Loucy (cell line): ENCODE measurements at regions not wholly inside any gene's neighbourhood (a gene's known extent, or its start where the extent isn't known, plus 50 kb on each side); places are given as distances from the start of the nearest gene placed in this dataset.

Source experiments
- H2AFZ ChIP-seq: fragments of 200-600 bp; sonication (generic); 2 replicates; pipeline ENCODE4 v1.6.0; 2016; ENCODE audit warnings: antibody characterized with exemption, mild to moderate bottlenecking, low read length, moderate library complexity
- H3F3A ChIP-seq: fragments of 200-600 bp; 2 replicates; pipeline ENCODE4 v1.6.0; 2016; ENCODE audit warnings: antibody characterized with exemption, low read depth, mild to moderate bottlenecking
- H3K27me3 ChIP-seq: fragments of 200-600 bp; sonication (generic); 2 replicates; pipeline ENCODE4 v1.6.1; 2014; ENCODE audit warnings: low read length, mild to moderate bottlenecking; ENCODE audit not compliant: insufficient read depth, poor library complexity, severe bottlenecking
- H3K36me3 ChIP-seq: fragments of 200-600 bp; sonication (generic); 2 replicates; pipeline ENCODE4 v1.6.1; 2016; ENCODE audit warnings: low read length; ENCODE audit not compliant: insufficient read depth
- H3K4me1 ChIP-seq: fragments of 200-600 bp; sonication (generic); 2 replicates; pipeline ENCODE4 v1.5.1; 2014; ENCODE audit warnings: low read length, mild to moderate bottlenecking; ENCODE audit not compliant: insufficient read depth, poor library complexity, severe bottlenecking
- H3K4me2 ChIP-seq: fragments of 200-600 bp; sonication (generic); 2 replicates; pipeline ENCODE4 v1.6.0; 2014; ENCODE audit warnings: antibody characterized with exemption, low read length, low read depth, mild to moderate bottlenecking; ENCODE audit not compliant: poor library complexity, severe bottlenecking
- H3K4me3 ChIP-seq: fragments of 200-600 bp; sonication (generic); 2 replicates; pipeline ENCODE4 v1.5.1; 2014; ENCODE audit warnings: low read length, mild to moderate bottlenecking, mixed read lengths; ENCODE audit not compliant: poor library complexity, severe bottlenecking
- H3K79me2 ChIP-seq: fragments of 200-600 bp; sonication (generic); 2 replicates; pipeline ENCODE4 v1.6.1; 2014; ENCODE audit warnings: low read length; ENCODE audit not compliant: insufficient read depth
- H3K9ac ChIP-seq: fragments of 200-600 bp; sonication (generic); 2 replicates; pipeline ENCODE4 v1.6.0; 2014; ENCODE audit warnings: mild to moderate bottlenecking, low read depth, low read length, moderate library complexity; ENCODE audit not compliant: poor library complexity, severe bottlenecking
- H3K9me2 ChIP-seq: fragments of 200-600 bp; sonication (generic); replicated peaks from 2 replicates; pipeline ENCODE4 v1.6.1; 2016; ENCODE audit warnings: low read depth, low read length, mixed read lengths
- H3K9me3 ChIP-seq: fragments of 200-600 bp; sonication (generic); 2 replicates; pipeline ENCODE4 v1.6.1; 2014; ENCODE audit warnings: mild to moderate bottlenecking, antibody characterized with exemption, low read length, low read depth; ENCODE audit not compliant: insufficient read depth
- H4K20me1 ChIP-seq: fragments of 200-600 bp; sonication (generic); 2 replicates; pipeline ENCODE4 v1.6.0; 2014; ENCODE audit warnings: antibody characterized with exemption, low read length, mild to moderate bottlenecking; ENCODE audit not compliant: insufficient read depth, poor library complexity, severe bottlenecking
- CTCF ChIP-seq: fragments of 200-600 bp; sonication (generic); conservative IDR thresholded peaks from 2 replicates; pipeline ENCODE4 v1.5.1; 2014; ENCODE audit warnings: mild to moderate bottlenecking, antibody characterized with exemption, low read length
- EZH2phosphoT487 ChIP-seq: fragments of 200-600 bp; IDR thresholded peaks from 2 replicates; pipeline ENCODE4 v1.6.1; 2018; ENCODE audit warnings: antibody characterized with exemption, mild to moderate bottlenecking, moderate library complexity, borderline replicate concordance

GRCh38 chr9:8262625-8263622, 463.3 kb upstream of the DMAC1 start:
- Histone ChIP-seq H3K9me3 (no peaks in the 10 kb centered on the region), H3K4me1 (no peaks in the 10 kb centered on the region), H3K9me2 (no peaks in the 10 kb centered on the region), H3K9ac (no peak overlapping the region), H4K20me1 (no peaks in the 10 kb centered on the region), H3F3A (no peaks in the 10 kb centered on the region), H3K27me3 (no peaks in the 10 kb centered on the region), H3K4me2 (no peak overlapping the region), H2AFZ (peak overlapping the region; percentile 65), H3K36me3 (no peaks in the 10 kb centered on the region), H3K79me2 (no peaks in the 10 kb centered on the region), H3K4me3 (no peak overlapping the region)
- no peak for TF ChIP-seq EZH2phosphoT487
- TF ChIP-seq CTCF: peak; percentile 19; the same call in 1 of the 2 replicates

- no peaks in the 10 kb centered on the region for H3K36me3 ChIP-seq
Measured at GRCh38 chr9:8261737-8262136, 462.2 kb upstream of the DMAC1 start.

GRCh38 chr9:8259028-8259427, 459.4 kb upstream of the DMAC1 start:
- Histone ChIP-seq H3K4me3 (no peak overlapping the region), H3K36me3 (no peaks in the 10 kb centered on the region), H3K9ac (no peak overlapping the region), H3F3A (no peaks in the 10 kb centered on the region), H3K9me3 (no peaks in the 10 kb centered on the region), H3K9me2 (no peaks in the 10 kb centered on the region), H2AFZ (no peak overlapping the region), H3K4me1 (no peaks in the 10 kb centered on the region), H3K79me2 (no peaks in the 10 kb centered on the region), H3K4me2 (no peak overlapping the region), H3K27me3 (no peaks in the 10 kb centered on the region), H4K20me1 (no peaks in the 10 kb centered on the region)
- TF ChIP-seq EZH2phosphoT487 (no peak), CTCF (no peak)

More at GRCh38 chr9:8261737-8262136, 462.2 kb upstream of the DMAC1 start:
- H3K9me3 ChIP-seq: no peaks in the 10 kb centered on the region
- H2AFZ ChIP-seq: peak overlapping the region; percentile 57
- H3K9ac ChIP-seq: no peak overlapping the region
- H3K27me3 ChIP-seq: no peaks in the 10 kb centered on the region
- no peaks in the 10 kb centered on the region for H3K79me2 ChIP-seq
- H3K4me1 ChIP-seq: no peaks in the 10 kb centered on the region
- TF ChIP-seq CTCF: no peak
- TF ChIP-seq EZH2phosphoT487: no peak
- no peaks in the 10 kb centered on the region for H4K20me1 ChIP-seq
- H3K4me2 ChIP-seq: no peak overlapping the region
- H3K9me2 ChIP-seq: no peaks in the 10 kb centered on the region
- H3K4me3 ChIP-seq: no peak overlapping the region
- no peaks in the 10 kb centered on the region for H3F3A ChIP-seq
